HUES6 (cell line): ENCODE measurements at regions not wholly inside any gene's neighbourhood (a gene's known extent, or its start where the extent isn't known, plus 50 kb on each side); places are given as distances from the start of the nearest gene placed in this dataset.
"Not testable (repeated sequence)": the region's sequence is repeated elsewhere in the genome, so short reads cannot be mapped to it uniquely, and the experiment has no call there.

Experiments used
- H3K27ac ChIP-seq: 2 replicates; pipeline ENCODE4 v1.7.0; 2013; ENCODE audit warnings: low read depth, mild to moderate bottlenecking, low read length, inconsistent platforms
- H3K27me3 ChIP-seq: 2 replicates; pipeline ENCODE4 v1.6.1; 2013; ENCODE audit warnings: low read length; ENCODE audit not compliant: control insufficient read depth, insufficient read depth
- H3K36me3 ChIP-seq: 2 replicates; pipeline ENCODE4 v1.6.1; 2013; ENCODE audit warnings: low read length; ENCODE audit not compliant: control insufficient read depth, insufficient read depth
- H3K4me1 ChIP-seq: 2 replicates; pipeline ENCODE4 v1.6.1; 2013; ENCODE audit warnings: low read length; ENCODE audit not compliant: control insufficient read depth, insufficient read depth
- H3K4me3 ChIP-seq: 2 replicates; pipeline ENCODE4 v1.5.1; 2013; ENCODE audit warnings: low read depth, low read length
- H3K9ac ChIP-seq: one replicate; pipeline ENCODE4 v1.6.1; 2013; ENCODE audit warnings: mild to moderate bottlenecking, low read length
- H3K9me3 ChIP-seq: 2 replicates; pipeline ENCODE4 v1.6.1; 2013; ENCODE audit warnings: low read depth, low read length; ENCODE audit not compliant: control insufficient read depth, insufficient read depth

DNA sequence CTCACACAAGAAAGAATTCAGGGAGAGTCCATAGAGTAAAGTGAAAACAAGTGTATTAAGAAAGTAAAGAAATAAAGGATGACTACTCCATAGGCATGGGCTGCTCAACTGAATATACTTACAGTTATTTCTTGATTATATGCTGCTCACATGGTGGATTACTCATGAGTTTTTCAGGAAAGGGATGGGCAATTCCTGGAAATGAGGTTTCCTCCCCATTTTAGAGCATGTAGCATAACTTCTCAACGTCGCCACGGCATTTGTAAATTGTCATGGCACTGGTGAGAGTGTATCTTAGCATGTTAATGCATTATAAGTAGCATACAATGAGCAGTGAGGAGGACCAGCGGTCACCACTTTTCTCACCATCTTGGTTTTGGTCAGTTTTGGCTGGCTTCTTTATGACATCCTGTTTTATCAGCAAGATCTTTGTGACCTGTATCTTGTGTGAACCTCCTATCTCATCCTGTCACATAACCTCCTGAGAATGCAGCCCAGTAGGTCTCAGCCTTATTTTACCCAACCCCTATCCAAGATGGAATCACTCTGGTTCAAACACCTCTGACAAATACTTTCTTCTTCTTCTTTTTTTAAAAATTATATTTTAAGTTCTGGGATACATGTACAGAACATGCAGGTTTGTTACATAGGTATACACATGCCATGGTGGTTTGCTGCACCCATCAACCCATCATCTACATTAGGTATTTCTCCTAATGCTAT, 849.7 kb downstream of the TBL1XR1 start:
- no peak overlapping the region for H3K9ac ChIP-seq
- no peaks in the 10 kb centered on the region for H3K36me3 ChIP-seq
- H3K9me3 ChIP-seq, result no peaks in the 10 kb centered on the region
- no peak overlapping the region for H3K4me3 ChIP-seq
- no peaks in the 10 kb centered on the region; the same call in 1 of the 2 replicates for H3K4me1 ChIP-seq
- no peaks in the 10 kb centered on the region for H3K27me3 ChIP-seq
- no peak overlapping the region for H3K27ac ChIP-seq

DNA sequence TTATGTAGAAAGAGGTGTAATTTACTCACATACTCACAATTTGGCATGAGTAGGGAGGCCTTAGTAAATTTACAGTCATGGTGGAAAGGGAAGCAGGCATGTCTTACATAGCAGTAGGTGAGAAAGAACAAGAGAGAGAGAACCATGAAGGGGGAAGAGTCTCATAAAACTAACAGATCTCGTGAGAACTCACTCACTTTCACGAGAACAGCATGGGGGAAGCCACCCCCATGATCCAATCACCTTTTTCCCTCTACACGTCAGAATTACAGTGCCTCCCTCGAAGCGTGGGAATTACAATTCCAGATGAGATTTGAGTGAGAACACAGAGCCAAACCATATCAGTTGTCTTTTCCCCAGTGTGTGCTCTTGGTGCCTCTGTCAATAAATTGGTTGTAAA, 855.3 kb downstream of the TBL1XR1 start:
- Histone ChIP-seq H3K9ac (no peak overlapping the region), H3K4me3 (no peak overlapping the region), H3K36me3 (no peaks in the 10 kb centered on the region), H3K9me3 (no peaks in the 10 kb centered on the region), H3K27me3 (no peaks in the 10 kb centered on the region), H3K27ac (no peak overlapping the region), H3K4me1 (no peaks in the 10 kb centered on the region; the same call in 1 of the 2 replicates)

DNA sequence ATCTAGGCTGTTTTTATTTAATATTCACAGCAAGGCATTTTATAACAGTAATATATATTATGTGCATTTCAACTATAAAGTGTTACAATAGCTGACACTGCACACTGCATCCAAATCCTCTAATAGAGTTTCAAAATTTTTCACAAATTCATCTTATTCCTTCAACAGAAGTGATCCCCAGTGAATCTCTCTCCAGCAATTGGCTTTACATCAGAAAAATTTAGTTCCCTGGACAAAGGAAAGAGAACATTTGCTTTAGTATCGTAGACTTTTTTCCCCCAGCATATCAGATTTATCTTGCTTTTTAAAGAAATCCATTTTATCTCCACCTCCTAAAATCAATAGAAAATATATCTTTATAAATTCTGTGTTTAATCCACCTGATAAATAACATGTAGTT, 868.6 kb downstream of the TBL1XR1 start:
- H3K36me3 ChIP-seq, result peaks cover 14% of the 10 kb centered on the region
- peak overlapping the region; percentile 92 for H3K9ac ChIP-seq
- no peaks in the 10 kb centered on the region for H3K9me3 ChIP-seq
- H3K4me1 ChIP-seq, result peaks cover 49% of the 10 kb centered on the region
- peak overlapping the region; percentile 78 for H3K4me3 ChIP-seq
- peak overlapping the region; percentile 98 for H3K27ac ChIP-seq
- no peaks in the 10 kb centered on the region; the same call in 1 of the 2 replicates for H3K27me3 ChIP-seq

DNA sequence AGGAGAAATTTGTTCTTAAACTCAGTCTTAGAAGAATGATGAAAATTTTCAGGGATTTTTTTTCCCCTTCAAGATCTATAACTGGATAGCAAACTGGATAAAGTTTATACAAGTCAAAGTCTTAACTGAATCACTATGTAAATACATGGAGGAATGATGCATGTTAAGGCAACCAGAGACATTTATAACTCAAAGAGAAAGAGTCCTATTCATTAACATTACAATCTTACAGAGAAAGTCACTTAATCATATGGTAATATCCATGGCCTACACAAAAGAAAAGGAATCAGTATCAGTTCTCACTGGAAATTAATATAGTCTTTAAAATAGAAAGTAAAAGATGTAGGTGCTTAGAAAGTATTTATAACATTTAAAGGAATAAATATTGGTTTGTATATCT, 869.1 kb downstream of the TBL1XR1 start:
- H3K9me3 ChIP-seq, result no peaks in the 10 kb centered on the region
- no peaks in the 10 kb centered on the region; the same call in 1 of the 2 replicates for H3K27me3 ChIP-seq
- peaks cover 16% of the 10 kb centered on the region for H3K36me3 ChIP-seq
- H3K4me3 ChIP-seq, result peak overlapping the region; percentile 78
- H3K9ac ChIP-seq, result peak overlapping the region; percentile 92
- H3K4me1 ChIP-seq, result peaks cover 49% of the 10 kb centered on the region
- peak overlapping the region; percentile 98 for H3K27ac ChIP-seq

DNA sequence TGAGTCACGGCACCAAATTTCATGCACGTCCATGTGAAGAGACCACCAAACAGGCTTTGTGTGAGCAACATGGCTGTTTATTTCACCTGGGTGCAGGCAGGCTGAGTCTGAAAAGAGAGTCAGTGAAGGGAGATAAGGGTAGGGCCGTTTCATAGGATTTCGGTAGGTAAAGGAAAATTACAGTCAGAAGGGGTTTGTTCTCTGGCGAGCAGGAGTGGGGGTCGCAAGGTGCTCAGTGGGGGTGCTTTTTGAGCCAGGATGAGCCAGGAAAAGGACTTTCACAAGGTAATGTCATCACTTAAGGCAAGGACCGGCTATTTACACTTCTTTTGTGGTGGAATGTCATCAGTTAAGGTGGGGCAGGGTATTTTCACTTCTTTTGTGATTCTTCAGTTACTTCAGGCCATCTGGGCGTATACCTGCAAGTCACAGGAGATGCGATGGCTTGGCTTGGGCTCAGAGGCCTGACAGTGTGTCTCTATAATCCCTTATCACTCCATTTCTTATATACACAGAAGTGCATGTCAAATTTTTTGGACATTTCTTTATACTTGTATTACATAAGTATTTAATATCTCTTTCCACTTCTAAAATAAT, 870.3 kb downstream of the TBL1XR1 start:
- Histone ChIP-seq H3K4me1 (peaks cover 48% of the 10 kb centered on the region), H3K36me3 (peaks cover 24% of the 10 kb centered on the region), H3K27ac (peak overlapping the region; percentile 98), H3K4me3 (peak overlapping the region; percentile 78), H3K9ac (peak overlapping the region; percentile 92)
- H3K9me3 ChIP-seq, H3K27me3 ChIP-seq: not testable (repeated sequence)

DNA sequence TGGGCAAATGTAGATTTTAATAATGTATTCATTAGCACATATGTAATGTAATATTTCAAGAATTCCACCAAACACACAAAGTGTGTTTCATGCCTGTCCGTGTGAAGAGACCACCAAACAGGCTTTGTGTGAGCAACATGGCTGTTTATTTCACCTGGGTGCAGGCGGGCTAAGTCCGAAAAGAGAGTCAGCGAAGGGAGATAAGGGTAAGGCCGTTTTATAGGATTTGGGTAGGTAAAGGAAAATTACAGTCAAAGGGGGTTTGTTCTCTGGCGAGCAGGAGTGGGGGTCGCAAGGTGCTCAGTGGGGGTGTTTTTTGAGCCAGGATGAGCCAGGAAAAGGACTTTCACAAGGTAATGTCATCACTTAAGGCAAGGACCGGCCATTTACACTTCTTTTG, 875.8 kb downstream of the TBL1XR1 start:
- H3K27ac ChIP-seq, result peak overlapping the region; percentile 96
- H3K9ac ChIP-seq, result peak overlapping the region; percentile 85
- peaks cover 24% of the 10 kb centered on the region for H3K4me1 ChIP-seq
- H3K9me3 ChIP-seq, H3K27me3 ChIP-seq: not testable (repeated sequence)
- H3K4me3 ChIP-seq, result peak overlapping the region; percentile 66
- H3K36me3 ChIP-seq, result peaks cover 54% of the 10 kb centered on the region

DNA sequence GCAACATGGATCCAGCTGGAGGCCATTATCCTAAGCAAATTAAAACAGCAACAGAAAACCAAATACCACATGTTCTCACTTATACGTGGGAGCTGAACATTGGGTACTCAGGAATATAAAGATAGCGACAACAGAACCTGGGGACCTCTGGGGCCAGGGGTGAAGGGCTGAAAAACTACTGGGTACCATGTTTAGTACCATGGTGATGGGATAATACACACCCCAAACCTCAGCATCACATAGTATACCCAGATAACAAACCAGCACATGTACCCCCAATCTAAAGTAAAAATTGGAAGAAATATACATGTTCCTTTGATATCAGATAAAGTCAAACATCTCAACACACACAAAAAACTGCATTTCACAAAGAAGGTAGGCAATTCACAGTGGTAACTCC, 876.2 kb downstream of the TBL1XR1 start:
- peaks cover 24% of the 10 kb centered on the region for H3K4me1 ChIP-seq
- H3K27me3 ChIP-seq, result no peaks in the 10 kb centered on the region
- H3K9me3 ChIP-seq, result no peaks in the 10 kb centered on the region
- peaks cover 51% of the 10 kb centered on the region for H3K36me3 ChIP-seq
- peak overlapping the region; percentile 66 for H3K4me3 ChIP-seq
- H3K27ac ChIP-seq, result peak overlapping the region; percentile 96
- H3K9ac ChIP-seq, result peak overlapping the region; percentile 85

DNA sequence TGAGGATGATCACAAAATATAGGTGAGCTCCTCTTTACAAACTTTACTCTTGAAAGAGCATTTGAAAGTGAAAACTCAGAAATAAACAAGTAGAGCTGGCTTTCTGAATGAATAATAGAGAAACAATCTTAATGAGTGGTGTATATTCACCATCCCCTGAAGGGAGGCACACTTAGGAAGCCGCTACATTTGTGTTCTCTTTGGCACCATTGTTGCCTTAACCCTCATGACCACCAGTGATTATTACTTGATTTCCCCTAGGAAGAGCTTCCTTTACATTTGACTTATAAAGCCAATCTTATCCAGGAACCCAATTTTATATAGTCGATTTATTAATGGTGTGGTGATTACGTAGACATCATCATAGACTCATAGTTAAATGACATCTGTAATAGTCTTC, 883.9 kb downstream of the TBL1XR1 start:
- Histone ChIP-seq H3K4me3 (no peak overlapping the region), H3K9me3 (no peaks in the 10 kb centered on the region), H3K36me3 (peaks cover 77% of the 10 kb centered on the region), H3K4me1 (peaks cover 5% of the 10 kb centered on the region), H3K27me3 (no peaks in the 10 kb centered on the region), H3K9ac (no peak overlapping the region), H3K27ac (no peak overlapping the region)

DNA sequence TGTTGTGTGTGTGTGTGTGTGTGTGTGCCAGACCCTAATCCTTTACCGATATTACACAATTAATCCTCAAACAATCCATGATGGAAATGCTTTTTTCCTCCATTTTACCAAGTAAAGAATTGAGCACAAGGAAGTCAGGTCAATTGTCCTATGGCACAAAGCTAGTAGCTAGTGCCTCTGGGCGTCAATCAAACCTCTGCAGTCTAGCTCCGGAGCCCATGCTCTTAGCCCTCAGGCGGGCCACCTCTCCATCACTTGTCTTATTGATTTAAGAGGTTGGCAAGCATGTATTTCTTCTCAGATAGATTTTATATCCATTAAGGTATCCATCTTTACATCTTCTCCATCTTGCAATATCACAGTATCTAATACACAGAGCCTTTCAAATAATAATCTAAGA, 886.6 kb downstream of the TBL1XR1 start:
- Histone ChIP-seq H3K36me3 (peaks cover 71% of the 10 kb centered on the region), H3K4me3 (no peak overlapping the region), H3K9me3 (no peaks in the 10 kb centered on the region), H3K4me1 (no peaks in the 10 kb centered on the region; the same call in 1 of the 2 replicates), H3K9ac (no peak overlapping the region), H3K27ac (no peak overlapping the region), H3K27me3 (no peaks in the 10 kb centered on the region)

DNA sequence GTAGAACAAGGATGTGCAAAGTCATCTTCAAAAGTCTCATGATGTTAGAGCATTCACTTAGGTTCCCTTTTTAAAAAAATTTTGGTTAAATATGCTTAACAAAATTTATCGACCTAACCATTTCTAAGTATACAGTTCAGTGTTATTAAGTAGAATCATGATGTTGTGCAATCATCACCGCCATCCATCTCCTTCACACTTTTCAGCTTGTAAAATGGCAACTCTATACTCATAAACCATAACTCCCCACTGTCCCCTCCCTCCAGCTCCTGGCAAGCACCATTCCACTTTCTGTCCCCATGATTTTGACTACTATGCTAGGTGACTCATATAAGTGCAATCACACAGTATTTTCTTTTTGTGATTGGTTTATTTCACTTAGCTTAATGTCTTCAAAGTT, 895.0 kb downstream of the TBL1XR1 start:
- Histone ChIP-seq H3K36me3 (peaks cover 21% of the 10 kb centered on the region), H3K9me3 (no peaks in the 10 kb centered on the region), H3K4me3 (no peak overlapping the region), H3K4me1 (peaks cover 5% of the 10 kb centered on the region; the same call in 1 of the 2 replicates), H3K9ac (no peak overlapping the region), H3K27me3 (no peaks in the 10 kb centered on the region), H3K27ac (no peak overlapping the region)

DNA sequence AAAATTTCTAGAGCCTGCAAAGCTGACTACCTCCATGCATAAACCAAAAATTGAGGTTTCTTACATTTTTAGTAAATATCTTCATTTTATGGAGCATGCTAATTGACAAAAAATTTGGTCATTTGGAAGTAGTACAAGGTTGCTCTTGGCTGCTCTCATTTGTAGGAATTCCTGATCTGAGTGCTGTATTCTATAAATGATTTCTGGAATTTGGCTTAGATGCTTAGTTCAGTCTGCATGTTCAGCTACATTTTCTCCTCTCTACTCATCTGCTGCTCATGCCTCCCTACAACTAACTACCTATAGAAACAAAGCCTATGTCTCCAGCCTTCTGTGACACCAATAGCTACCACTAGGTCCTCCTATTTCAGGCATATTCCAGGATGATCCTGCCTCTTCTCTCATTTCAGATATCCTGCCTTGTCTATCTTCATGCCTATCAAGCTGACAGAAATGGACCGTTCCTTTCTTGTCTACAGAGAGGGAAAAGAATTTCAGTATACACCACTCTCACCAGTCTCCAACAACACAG, 901.1 kb downstream of the TBL1XR1 start:
- Histone ChIP-seq H3K9me3 (no peaks in the 10 kb centered on the region), H3K27me3 (no peaks in the 10 kb centered on the region), H3K4me1 (peaks cover 15% of the 10 kb centered on the region; the same call in 1 of the 2 replicates), H3K4me3 (no peak overlapping the region), H3K9ac (no peak overlapping the region), H3K36me3 (peaks cover 24% of the 10 kb centered on the region), H3K27ac (no peak overlapping the region)
